ENCODE measurements at regions not wholly inside any gene's neighbourhood (a gene's known extent, or its start where the extent isn't known, plus 50 kb on each side); places are given as distances from the start of the nearest gene placed in this dataset.

DNA sequence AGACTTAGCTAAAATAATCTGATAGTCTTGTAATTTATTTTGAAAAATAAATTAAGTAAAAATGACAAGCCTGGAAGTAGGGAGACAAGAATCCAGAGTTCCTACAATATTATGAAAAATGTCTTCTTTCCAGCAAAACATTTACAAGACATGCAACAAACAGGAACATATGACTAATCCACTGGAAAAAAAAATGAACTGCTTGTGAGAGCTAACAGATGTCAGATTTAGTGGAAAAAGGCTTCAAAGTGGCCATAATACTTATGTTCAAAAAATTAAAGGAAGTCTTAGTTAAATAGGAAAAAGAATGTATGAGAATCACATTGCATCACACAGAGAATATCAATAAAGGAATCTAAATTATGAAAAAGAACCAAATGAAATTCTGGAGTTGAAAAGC is 2082.0 kb upstream of the PCDH20 start (continued):
- TF ChIP-seq ELF1 (IDR thresholded peaks at IDR 0.05; ENCODE audit: borderline replicate concordance, low read depth), result no peak
- no peak for TF ChIP-seq JUND (IDR thresholded peaks at IDR 0.05)
- no peak for TF ChIP-seq CBX3 (IDR thresholded peaks at IDR 0.05; ENCODE audit: low read depth)
- TF ChIP-seq FOSL1 (IDR thresholded peaks at IDR 0.05; ENCODE audit: low read depth), result no peak
- TF ChIP-seq TCF7L2 (IDR thresholded peaks at IDR 0.05; ENCODE audit: borderline replicate concordance, extremely low read depth, insufficient read depth, insufficient read length), result no peak

GRCh38 chr13:63492604-63493003 is 2077.0 kb upstream of the PCDH20 start:
- Histone ChIP-seq H3K27ac (ENCODE audit: low read depth, low read length) (no peak overlapping the region), H3K4me1 (ENCODE audit: control insufficient read depth in 1 of 2, insufficient read depth in 2 of 2, low read length in 2 of 2) (no peaks in the 10 kb centered on the region), H3K27me3 (ENCODE audit: insufficient read depth, low read length) (no peaks in the 10 kb centered on the region), H3K4me2 (ENCODE audit: low read length) (no peak overlapping the region), H2AFZ (ENCODE audit: low read depth, low read length, poor library complexity, severe bottlenecking) (no peak overlapping the region), H4K20me1 (ENCODE audit: insufficient read depth) (no peaks in the 10 kb centered on the region), H3K9me2 (ENCODE audit: insufficient read depth) (no peaks in the 10 kb centered on the region), H3K4me3 (replicated peaks in 1 of 2; ENCODE audit: low read depth in 1 of 2, low read length in 2 of 2) (no peak overlapping the region), H3K9me3 (ENCODE audit: control insufficient read depth in 1 of 2, insufficient read depth in 1 of 2, low read depth in 1 of 2, low read length in 2 of 2) (no peaks in the 10 kb centered on the region), H3K36me3 (ENCODE audit: control insufficient read depth in 1 of 2, insufficient read depth in 2 of 2, low read length in 2 of 2) (no peaks in the 10 kb centered on the region), H3K9ac (ENCODE audit: low read length) (no peak overlapping the region), H3K79me2 (ENCODE audit: insufficient read depth, low read length) (no peaks in the 10 kb centered on the region)
- BruUV-seq (replicated peaks), result no TSS peak
- no peak for DNase-seq (ENCODE audit: low read depth, low spot score)
- intact Hi-C loops (cut with micrococcal nuclease), result no loop called here
- TF ChIP-seq FOSL1 (IDR thresholded peaks at IDR 0.05; ENCODE audit: low read depth) (no peak), EZH2 (IDR thresholded peaks at IDR 0.05) (no peak), EZH2phosphoT487 (IDR thresholded peaks at IDR 0.05; ENCODE audit: borderline replicate concordance) (no peak), CEBPB (IDR thresholded peaks at IDR 0.05; ENCODE audit: low read depth) (no peak), RAD21 (IDR thresholded peaks at IDR 0.05; ENCODE audit: low read depth) (no peak), SRF (IDR thresholded peaks at IDR 0.05; ENCODE audit: low read depth) (no peak), TCF7L2 (IDR thresholded peaks at IDR 0.05; ENCODE audit: borderline replicate concordance, extremely low read depth, insufficient read depth, insufficient read length) (no peak), JUND (IDR thresholded peaks at IDR 0.05) (no peak), EGR1 (IDR thresholded peaks at IDR 0.05; ENCODE audit: low read depth) (no peak), SP1 (IDR thresholded peaks at IDR 0.05; ENCODE audit: low read depth) (no peak), POLR2A (IDR thresholded peaks at IDR 0.05; ENCODE audit: borderline replicate concordance, extremely low read depth, insufficient read depth, insufficient read length) (no peak), POLR2AphosphoS5 (IDR thresholded peaks at IDR 0.05; ENCODE audit: low read depth, low read length) (no peak), YY1 (IDR thresholded peaks at IDR 0.05; ENCODE audit: extremely low read depth, insufficient replicate concordance, low read depth, low read length) (no peak)
- TF ChIP-seq, protein P1, sequence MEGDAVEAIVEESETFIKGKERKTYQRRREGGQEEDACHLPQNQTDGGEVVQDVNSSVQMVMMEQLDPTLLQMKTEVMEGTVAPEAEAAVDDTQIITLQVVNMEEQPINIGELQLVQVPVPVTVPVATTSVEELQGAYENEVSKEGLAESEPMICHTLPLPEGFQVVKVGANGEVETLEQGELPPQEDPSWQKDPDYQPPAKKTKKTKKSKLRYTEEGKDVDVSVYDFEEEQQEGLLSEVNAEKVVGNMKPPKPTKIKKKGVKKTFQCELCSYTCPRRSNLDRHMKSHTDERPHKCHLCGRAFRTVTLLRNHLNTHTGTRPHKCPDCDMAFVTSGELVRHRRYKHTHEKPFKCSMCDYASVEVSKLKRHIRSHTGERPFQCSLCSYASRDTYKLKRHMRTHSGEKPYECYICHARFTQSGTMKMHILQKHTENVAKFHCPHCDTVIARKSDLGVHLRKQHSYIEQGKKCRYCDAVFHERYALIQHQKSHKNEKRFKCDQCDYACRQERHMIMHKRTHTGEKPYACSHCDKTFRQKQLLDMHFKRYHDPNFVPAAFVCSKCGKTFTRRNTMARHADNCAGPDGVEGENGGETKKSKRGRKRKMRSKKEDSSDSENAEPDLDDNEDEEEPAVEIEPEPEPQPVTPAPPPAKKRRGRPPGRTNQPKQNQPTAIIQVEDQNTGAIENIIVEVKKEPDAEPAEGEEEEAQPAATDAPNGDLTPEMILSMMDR (IDR thresholded peaks at IDR 0.05 in 2 of 3, conservative IDR thresholded peaks at IDR 0.05 in 1 of 3; ENCODE audit: borderline replicate concordance in 1 of 3, insufficient read depth in 1 of 3, low read depth in 2 of 3, low read length in 2 of 3), result no peak
- CTCF ChIA-PET, result no interaction called here
- POLR2A ChIA-PET, result no interaction called here
- ATAC-seq, result no peak
- RAD21 ChIA-PET (ENCODE audit: low non-redundant PET in 1 of 2, low total read pairs in 2 of 2, uncharacterized antibody in 2 of 2, unreplicated experiment in 2 of 2), result no interaction called here

Measured in HCT116 (cell line).